A673 (cell line): ENCODE measurements at regions not wholly inside any gene's neighbourhood (a gene's known extent, or its start where the extent isn't known, plus 50 kb on each side); places are given as distances from the start of the nearest gene placed in this dataset.

Source experiments
- CTCF ChIP-seq: fragments of 300-800, 200-600 bp; sonication (generic); conservative IDR thresholded peaks from 2 replicates; pipeline ENCODE4 v1.5.1; 2017; ENCODE audit warnings: low read depth, mild to moderate bottlenecking, antibody characterized with exemption, low read length, moderate library complexity, mixed read lengths
- EZH2 ChIP-seq: fragments of 200-600 bp; sonication (generic); IDR thresholded peaks from 2 replicates; pipeline ENCODE4 v1.6.1; 2017; ENCODE audit warnings: borderline replicate concordance, low read depth, mild to moderate bottlenecking, mixed read lengths, antibody characterized with exemption, low read length; ENCODE audit not compliant: poor library complexity, severe bottlenecking

DNA sequence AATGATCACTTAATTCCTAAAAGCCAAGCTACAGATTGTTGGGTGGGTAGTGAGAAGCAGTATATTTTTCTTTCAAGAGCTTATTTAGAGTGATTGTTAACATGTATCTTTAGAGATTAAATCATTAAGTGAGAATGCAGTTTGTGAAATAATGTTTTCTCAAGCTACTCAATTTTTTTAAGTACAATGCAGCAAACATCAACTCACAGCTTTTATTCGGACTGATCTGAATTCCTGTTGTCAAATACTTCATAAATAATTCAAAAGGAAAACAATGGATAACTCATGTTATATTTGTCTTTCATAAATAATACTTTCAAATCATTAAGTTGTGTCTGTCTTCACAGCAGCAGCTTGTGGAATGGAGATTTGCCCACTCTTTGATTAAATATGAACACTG lies 271.1 kb upstream of the DEPDC1 start:
- TF ChIP-seq CTCF (no peak), EZH2 (no peak)
